H9 (cell line): ENCODE measurements at regions not wholly inside any gene's neighbourhood (a gene's known extent, or its start where the extent isn't known, plus 50 kb on each side); places are given as distances from the start of the nearest gene placed in this dataset.

Source experiments
- DNase-seq: peaks from one replicate; pipeline ENCODE4 v3.0.0-alpha.2; 2017
- H2AFZ ChIP-seq: one replicate; pipeline ENCODE4 v1.6.1; 2013; ENCODE audit warnings: mild to moderate bottlenecking, low read length, control low read depth, moderate library complexity
- H2AK5ac ChIP-seq: 2 replicates; pipeline ENCODE4 v1.6.1; 2013; ENCODE audit warnings: low read length, control low read depth, mixed read lengths; ENCODE audit not compliant: insufficient read length
- H2BK120ac ChIP-seq: one replicate; pipeline ENCODE4 v1.6.1; 2013; ENCODE audit warnings: low read depth, mild to moderate bottlenecking, low read length, control low read depth, inconsistent platforms; ENCODE audit not compliant: poor library complexity, severe bottlenecking
- H2BK12ac ChIP-seq: 2 replicates; pipeline ENCODE4 v1.6.1; 2013; ENCODE audit warnings: low read length, control low read depth, mixed read lengths, low read depth; ENCODE audit not compliant: insufficient read length
- H2BK15ac ChIP-seq: 2 replicates; pipeline ENCODE4 v1.6.1; 2013; ENCODE audit warnings: low read depth, low read length, control low read depth
- H2BK20ac ChIP-seq: one replicate; pipeline ENCODE4 v1.6.1; 2013; ENCODE audit warnings: low read depth, mild to moderate bottlenecking, low read length, control low read depth, inconsistent platforms; ENCODE audit not compliant: poor library complexity, severe bottlenecking
- H2BK5ac ChIP-seq: 2 replicates; pipeline ENCODE4 v1.6.1; 2013; ENCODE audit warnings: low read length, control low read depth, mixed read lengths; ENCODE audit not compliant: insufficient read length
- H3K14ac ChIP-seq: 2 replicates; pipeline ENCODE4 v1.6.1; 2013; ENCODE audit warnings: low read length, control low read depth; ENCODE audit not compliant: insufficient read depth
- H3K18ac ChIP-seq: 2 replicates; pipeline ENCODE4 v1.6.1; 2013; ENCODE audit warnings: low read depth, mild to moderate bottlenecking, mixed read lengths, low read length, control low read depth; ENCODE audit not compliant: insufficient read length
- H3K23ac ChIP-seq: 2 replicates; pipeline ENCODE4 v1.6.1; 2013; ENCODE audit warnings: low read length, control low read depth, mixed read lengths, low read depth; ENCODE audit not compliant: insufficient read length
- H3K23me2 ChIP-seq: 2 replicates; pipeline ENCODE4 v1.6.1; 2013; ENCODE audit warnings: low read depth, mild to moderate bottlenecking, mixed read lengths, low read length, control low read depth; ENCODE audit not compliant: insufficient read length, poor library complexity, severe bottlenecking
- H3K27ac ChIP-seq: 2 replicates; pipeline ENCODE4 v1.5.1; 2013; ENCODE audit warnings: low read length, control low read depth, mixed read lengths, low read depth; ENCODE audit not compliant: insufficient read length
- H3K27me3 ChIP-seq: 2 replicates; pipeline ENCODE4 v1.6.1; 2013; ENCODE audit warnings: low read length, control low read depth, inconsistent platforms; ENCODE audit not compliant: insufficient read depth
- H3K4ac ChIP-seq: 2 replicates; pipeline ENCODE4 v1.6.1; 2013; ENCODE audit warnings: low read depth, mild to moderate bottlenecking, control low read depth, inconsistent platforms, low read length, moderate library complexity
- H3K4me1 ChIP-seq: 2 replicates; pipeline ENCODE4 v1.6.1; 2013; ENCODE audit warnings: low read length, control low read depth, inconsistent platforms; ENCODE audit not compliant: insufficient read depth
- H3K4me2 ChIP-seq: 2 replicates; pipeline ENCODE4 v1.6.1; 2013; ENCODE audit warnings: low read length, control low read depth, mixed read lengths; ENCODE audit not compliant: insufficient read length, insufficient read depth
- H3K56ac ChIP-seq: 2 replicates; pipeline ENCODE4 v1.6.1; 2013; ENCODE audit warnings: low read depth, mild to moderate bottlenecking, mixed read lengths, low read length, control low read depth; ENCODE audit not compliant: insufficient read length
- H3K79me1 ChIP-seq: 2 replicates; pipeline ENCODE4 v1.6.1; 2013; ENCODE audit warnings: low read depth, mild to moderate bottlenecking, moderate library complexity, low read length, control low read depth, inconsistent platforms; ENCODE audit not compliant: insufficient read depth, poor library complexity, severe bottlenecking
- H3K79me2 ChIP-seq: 2 replicates; pipeline ENCODE4 v1.6.1; 2013; ENCODE audit warnings: low read length, control low read depth, inconsistent platforms; ENCODE audit not compliant: insufficient read depth
- H3K9ac ChIP-seq: 2 replicates; pipeline ENCODE4 v1.6.1; 2013; ENCODE audit warnings: low read length, control low read depth, mixed read lengths; ENCODE audit not compliant: insufficient read length; ENCODE audit errors: extremely low read depth
- H3K9me3 ChIP-seq: one replicate; pipeline ENCODE4 v1.6.1; 2013; ENCODE audit warnings: low read depth, low read length, inconsistent platforms; ENCODE audit not compliant: control insufficient read depth
- H3T11ph ChIP-seq: one replicate; pipeline ENCODE4 v1.6.1; 2013; ENCODE audit warnings: mild to moderate bottlenecking, low read length, control low read depth, inconsistent platforms
- H4K20me1 ChIP-seq: one replicate; pipeline ENCODE4 v1.6.1; 2013; ENCODE audit not compliant: control insufficient read depth, insufficient read length, insufficient read depth
- H4K5ac ChIP-seq: 2 replicates; pipeline ENCODE4 v1.6.1; 2013; ENCODE audit warnings: low read depth, mild to moderate bottlenecking, mixed read lengths, low read length, control low read depth; ENCODE audit not compliant: insufficient read length
- H4K8ac ChIP-seq: replicated peaks from 2 replicates; pipeline ENCODE4 v1.6.1; 2013; ENCODE audit warnings: low read length, control low read depth, mixed read lengths, low read depth; ENCODE audit not compliant: insufficient read length
- H4K91ac ChIP-seq: 2 replicates; pipeline ENCODE4 v1.6.1; 2013; ENCODE audit warnings: low read depth, mild to moderate bottlenecking, moderate library complexity, mixed read lengths, low read length, control low read depth; ENCODE audit not compliant: insufficient read length
- H3K27ac Mint-ChIP-seq, 3 experiments: 2 replicates in 2 of 3; 3 replicates in 1 of 3; pipeline ENCODE4 v1.8.0; 2020 to 2021; ENCODE audit warnings: mixed read lengths in 3 of 3, mild to moderate bottlenecking in 1 of 3, moderate library complexity in 1 of 3
- H3K27me3 Mint-ChIP-seq: 2 replicates; pipeline ENCODE4 v1.8.0; 2021; ENCODE audit warnings: low read depth, mild to moderate bottlenecking, moderate library complexity, mixed read lengths
- H3K36me3 Mint-ChIP-seq, 3 experiments: 2 replicates in 2 of 3; 3 replicates in 1 of 3; pipeline ENCODE4 v1.8.0; 2020 to 2021; ENCODE audit warnings: low read depth in 3 of 3, mixed read lengths in 3 of 3; ENCODE audit not compliant: insufficient read depth in 1 of 3
- H3K4me1 Mint-ChIP-seq, 2 experiments: 2 replicates each; pipeline ENCODE4 v1.8.0; 2020; ENCODE audit warnings: mixed read lengths in 2 of 2
- H3K4me3 Mint-ChIP-seq, 2 experiments: 2 replicates in 1 of 2; 3 replicates in 1 of 2; pipeline ENCODE4 v1.8.0; 2020 to 2021; ENCODE audit warnings: mild to moderate bottlenecking in 2 of 2, mixed read lengths in 2 of 2, moderate library complexity in 1 of 2
- H3K9me3 Mint-ChIP-seq, 2 experiments: 2 replicates in 1 of 2; 3 replicates in 1 of 2; pipeline ENCODE4 v1.8.0; 2020; ENCODE audit warnings: mild to moderate bottlenecking in 2 of 2, mixed read lengths in 2 of 2, moderate library complexity in 1 of 2
- CTCF ChIP-seq: fragments of 200-600 bp; sonication (generic); conservative IDR thresholded peaks from 3 replicates; pipeline ENCODE4 v1.8.0; 2021; ENCODE audit warnings: antibody characterized with exemption, mild to moderate bottlenecking
- WGBS: extraction: QIAGEN DNeasy Blood & Tissue Kit; methylation state at CpG from one replicate; pipeline ENCODE4 v1.1.7; 2013; ENCODE audit warnings: missing lambda C conversion rate, low lambda C conversion rate, mixed read lengths; ENCODE audit not compliant: insufficient read length; ENCODE audit errors: extremely low coverage; 5-methylcytosine and 5-hydroxymethylcytosine counted together

- no peak overlapping the region for H4K91ac ChIP-seq
- no peak for TF ChIP-seq CTCF
Observed at GRCh38 chr7:25775999-25776743, 375.8 kb upstream of the NFE2L3 start.

More at GRCh38 chr7:25775999-25776743, 375.8 kb upstream of the NFE2L3 start:
- Histone ChIP-seq H3K18ac (no peak overlapping the region), H3K27ac (no peak overlapping the region), H3K79me2 (no peaks in the 10 kb centered on the region), H2BK120ac (no peak overlapping the region), H3K4ac (no peak overlapping the region), H3K79me1 (no peaks in the 10 kb centered on the region), H3K27me3 (no peaks in the 10 kb centered on the region), H3K9ac (no peak overlapping the region), H4K5ac (no peak overlapping the region), H3K9me3 (no peaks in the 10 kb centered on the region), H4K20me1 (no peaks in the 10 kb centered on the region), H2AK5ac (no peak overlapping the region), H2BK15ac (no peak overlapping the region), H3K23me2 (no peaks in the 10 kb centered on the region), H3K4me1 (no peaks in the 10 kb centered on the region), H2AFZ (no peak overlapping the region), H3K23ac (no peak overlapping the region), H3T11ph (no peak overlapping the region), H2BK20ac (no peak overlapping the region), H3K4me2 (no peak overlapping the region), H2BK5ac (no peak overlapping the region), H2BK12ac (no peak overlapping the region), H4K8ac (no peak overlapping the region), H3K14ac (no peak overlapping the region), H3K56ac (no peak overlapping the region)
- no peaks in the 10 kb centered on the region; a peak in 1 of 7 replicates for H3K36me3 Mint-ChIP-seq
- H3K9me3 Mint-ChIP-seq: peaks cover 0 to 3% of the 10 kb centered on the region in 2 experiments; a peak in 1 of 5 replicates
- no peak for DNase-seq
- peaks cover 0 to 5% of the 10 kb centered on the region in 2 experiments; a peak in 1 of 4 replicates for H3K4me1 Mint-ChIP-seq
- no CpG with 5 or more reads among the region's 3 CpGs for WGBS
- no peak overlapping the region for H3K27ac Mint-ChIP-seq
- no peak overlapping the region for H3K4me3 Mint-ChIP-seq
- H3K27me3 Mint-ChIP-seq: no peaks in the 10 kb centered on the region
